ENCODE measurements at regions not wholly inside any gene's neighbourhood (a gene's known extent, or its start where the extent isn't known, plus 50 kb on each side); places are given as distances from the start of the nearest gene placed in this dataset.

GRCh38 chr7:153354071-153354470, 594.5 kb downstream of the ACTR3B start:
- Histone ChIP-seq H3K27me3 (ENCODE audit: control insufficient read depth, insufficient read depth, low read length) (no peaks in the 10 kb centered on the region), H3K36me3 (ENCODE audit: control insufficient read depth, insufficient read depth, low read length) (no peaks in the 10 kb centered on the region; the same call in 1 of the 2 replicates), H3K27ac (ENCODE audit: low read length) (no peak overlapping the region), H3K4me3 (ENCODE audit: low read depth in 2 of 2, low read length in 2 of 2) (no peak overlapping the region), H3K4me1 (ENCODE audit: control insufficient read depth, insufficient read depth, low read length) (no peaks in the 10 kb centered on the region), H3K9me3 (ENCODE audit: control insufficient read depth, insufficient read depth, low read depth, low read length) (no peaks in the 10 kb centered on the region; the same call in 1 of the 2 replicates)
- POLR2A ChIA-PET = no interaction called here
- DNase-seq (ENCODE audit: low read depth, low spot score) (no peak), ATAC-seq (no peak)
- no TSS peak for BruUV-seq (replicated peaks)
- in situ Hi-C loops (cut with HindIII; ENCODE audit: low pct_unique_long_range_greater_than_20kb, low sequenced_read_pairs) = no loop called here
- TF ChIP-seq REST (IDR thresholded peaks at IDR 0.05; ENCODE audit: insufficient read depth in 1 of 2, low read depth in 2 of 2, low read length in 1 of 2) = no peak
- TF ChIP-seq TCF7L2 (IDR thresholded peaks at IDR 0.05; ENCODE audit: low read depth, low read length) = no peak
- TF ChIP-seq CTCF (IDR thresholded peaks at IDR 0.05) = no peak
- TF ChIP-seq POLR2AphosphoS5 (IDR thresholded peaks at IDR 0.05; ENCODE audit: low read depth, low read length) = no peak
- TF ChIP-seq SIN3A (IDR thresholded peaks at IDR 0.05; ENCODE audit: borderline replicate concordance, insufficient read depth, low read depth, low read length) = no peak
- CTCF ChIA-PET = no interaction called here
- intact Hi-C loops (cut with micrococcal nuclease; ENCODE audit: unreplicated experiment) = no loop called here

- DNase-seq (ENCODE audit: low read depth, low spot score) (no peak), ATAC-seq (no peak)
- no peaks in the 10 kb centered on the region for H3K4me1 ChIP-seq (ENCODE audit: control insufficient read depth, insufficient read depth, low read length)
- TF ChIP-seq TCF7L2 (IDR thresholded peaks at IDR 0.05; ENCODE audit: low read depth, low read length) = no peak
- no peak for TF ChIP-seq REST (IDR thresholded peaks at IDR 0.05; ENCODE audit: insufficient read depth in 1 of 2, low read depth in 2 of 2, low read length in 1 of 2)
- no peak for TF ChIP-seq CTCF (IDR thresholded peaks at IDR 0.05)
- no peak for TF ChIP-seq SIN3A (IDR thresholded peaks at IDR 0.05; ENCODE audit: borderline replicate concordance, insufficient read depth, low read depth, low read length)
- TF ChIP-seq POLR2AphosphoS5 (IDR thresholded peaks at IDR 0.05; ENCODE audit: low read depth, low read length) = no peak
- ChIA-PET CTCF (no interaction called here), POLR2A (no interaction called here)
- H3K27me3 ChIP-seq (ENCODE audit: control insufficient read depth, insufficient read depth, low read length) = no peaks in the 10 kb centered on the region
- intact Hi-C loops (cut with micrococcal nuclease; ENCODE audit: unreplicated experiment) (no loop called here), in situ Hi-C loops (cut with HindIII; ENCODE audit: low pct_unique_long_range_greater_than_20kb, low sequenced_read_pairs) (no loop called here)
- no TSS peak for BruUV-seq (replicated peaks)
- no peaks in the 10 kb centered on the region for H3K9me3 ChIP-seq (ENCODE audit: control insufficient read depth, insufficient read depth, low read depth, low read length)
- H3K4me3 ChIP-seq (ENCODE audit: low read depth in 2 of 2, low read length in 2 of 2) = no peak overlapping the region
- no peak overlapping the region for H3K27ac ChIP-seq (ENCODE audit: low read length)
- H3K36me3 ChIP-seq (ENCODE audit: control insufficient read depth, insufficient read depth, low read length) = no peaks in the 10 kb centered on the region
These were observed 610.5 kb downstream of the ACTR3B start for GRCh38 chr7:153370092-153370491.
